Esophagus muscularis mucosa (tissue), 4 donors: ENCODE measurements at regions not wholly inside any gene's neighbourhood (a gene's known extent, or its start where the extent isn't known, plus 50 kb on each side); places are given as distances from the start of the nearest gene placed in this dataset.

Experiments
- CTCF ChIP-seq, 3 experiments: fragments of 200-600 bp in 2 of 3; fragments of 450-650 bp in 1 of 3; sonication (generic) in 2 of 3; IDR thresholded peaks; one replicate each; pipeline ENCODE4 v1.5.1; 2017 to 2019; ENCODE audit warnings: antibody characterized with exemption in 3 of 3, mild to moderate bottlenecking in 2 of 3, moderate library complexity in 1 of 3
- EP300 ChIP-seq: sonication (generic); formaldehyde crosslinking; IDR thresholded peaks from one replicate; pipeline ENCODE4 v1.6.1; 2017; ENCODE audit warnings: antibody characterized with exemption
- POLR2A ChIP-seq: fragments of 450-650 bp; IDR thresholded peaks from one replicate; pipeline ENCODE4 v1.6.1; 2017; ENCODE audit warnings: antibody characterized with exemption, moderate library complexity, mild to moderate bottlenecking, low read depth

- TF ChIP-seq EP300 = no peak
- no peak for TF ChIP-seq POLR2A
- no peak for TF ChIP-seq CTCF (IDR thresholded peaks at IDR 0.05)
These were observed 735.8 kb downstream of the LTN1 start for GRCh38 chr21:28256837-28257236.
